ENCODE measurements at regions not wholly inside any gene's neighbourhood (a gene's known extent, or its start where the extent isn't known, plus 50 kb on each side); places are given as distances from the start of the nearest gene placed in this dataset.

DNA sequence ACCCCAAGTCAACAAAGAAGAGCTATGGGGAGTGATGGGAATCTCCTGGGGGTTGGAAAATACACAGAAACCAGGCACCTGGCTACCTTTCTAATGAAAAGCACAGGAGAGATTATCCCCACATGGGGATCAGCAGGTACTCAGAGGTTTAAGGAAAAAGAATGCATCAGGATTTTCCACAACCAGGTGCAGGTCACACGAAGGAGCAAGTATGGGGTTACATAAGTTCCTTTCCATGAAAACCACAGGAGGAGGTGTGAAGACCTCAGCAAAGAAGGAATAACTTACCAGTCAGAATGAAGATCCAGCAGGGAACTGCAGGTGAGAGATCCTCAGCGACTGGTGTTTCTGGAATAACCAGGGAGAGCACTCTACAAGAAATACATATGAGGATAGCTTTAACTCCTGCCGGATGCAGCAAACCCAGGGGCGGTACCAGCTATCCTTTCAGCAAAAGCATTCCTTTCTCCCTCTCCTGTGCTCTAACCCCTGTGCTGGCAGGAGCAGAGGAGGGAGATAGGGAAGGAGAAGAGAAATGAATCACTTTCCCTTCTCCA lies 116.7 kb upstream of the TMEM106B start:
- CTCF ChIA-PET: no interaction called here
- DNase-seq (no peak), ATAC-seq (ENCODE audit: low read depth) (no peak)
- Mint-ChIP-seq H3K9me3 (peaks cover 2% of the 10 kb centered on the region), H3K36me3 (ENCODE audit: low read depth) (no peaks in the 10 kb centered on the region), H3K4me1 (no peaks in the 10 kb centered on the region), H3K27me3 (no peaks in the 10 kb centered on the region), H3K27ac (no peak overlapping the region), H3K4me3 (no peak overlapping the region)
- TF ChIP-seq, protein P1, sequence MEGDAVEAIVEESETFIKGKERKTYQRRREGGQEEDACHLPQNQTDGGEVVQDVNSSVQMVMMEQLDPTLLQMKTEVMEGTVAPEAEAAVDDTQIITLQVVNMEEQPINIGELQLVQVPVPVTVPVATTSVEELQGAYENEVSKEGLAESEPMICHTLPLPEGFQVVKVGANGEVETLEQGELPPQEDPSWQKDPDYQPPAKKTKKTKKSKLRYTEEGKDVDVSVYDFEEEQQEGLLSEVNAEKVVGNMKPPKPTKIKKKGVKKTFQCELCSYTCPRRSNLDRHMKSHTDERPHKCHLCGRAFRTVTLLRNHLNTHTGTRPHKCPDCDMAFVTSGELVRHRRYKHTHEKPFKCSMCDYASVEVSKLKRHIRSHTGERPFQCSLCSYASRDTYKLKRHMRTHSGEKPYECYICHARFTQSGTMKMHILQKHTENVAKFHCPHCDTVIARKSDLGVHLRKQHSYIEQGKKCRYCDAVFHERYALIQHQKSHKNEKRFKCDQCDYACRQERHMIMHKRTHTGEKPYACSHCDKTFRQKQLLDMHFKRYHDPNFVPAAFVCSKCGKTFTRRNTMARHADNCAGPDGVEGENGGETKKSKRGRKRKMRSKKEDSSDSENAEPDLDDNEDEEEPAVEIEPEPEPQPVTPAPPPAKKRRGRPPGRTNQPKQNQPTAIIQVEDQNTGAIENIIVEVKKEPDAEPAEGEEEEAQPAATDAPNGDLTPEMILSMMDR (IDR thresholded peaks at IDR 0.05): no peak
- POLR2A ChIA-PET: no interaction called here
- intact Hi-C loops (cut with micrococcal nuclease): no loop called here

DNA sequence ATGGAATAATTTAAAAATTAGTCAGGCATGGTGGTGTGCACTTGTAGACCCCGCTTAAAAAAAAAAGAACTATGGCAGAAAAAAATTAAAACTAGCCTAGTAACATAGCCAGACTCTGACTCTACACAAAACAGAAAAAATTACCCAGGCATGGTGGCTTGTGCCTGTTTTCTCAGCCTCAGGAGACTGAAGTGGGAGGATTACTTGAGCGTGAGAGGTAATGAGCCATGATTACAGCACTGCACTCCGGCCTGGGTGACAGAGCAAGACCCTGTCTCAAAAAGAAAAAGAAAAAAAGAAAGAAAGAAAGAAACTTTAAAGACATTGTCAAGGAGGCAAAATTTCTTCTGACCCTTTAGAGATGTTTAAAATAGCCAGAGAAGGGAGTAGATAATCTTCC lies 109.0 kb upstream of the TMEM106B start:
- Mint-ChIP-seq H3K36me3 (ENCODE audit: low read depth) (no peaks in the 10 kb centered on the region), H3K4me3 (no peak overlapping the region), H3K27ac (no peak overlapping the region), H3K9me3 (peaks cover 2% of the 10 kb centered on the region), H3K27me3 (no peaks in the 10 kb centered on the region), H3K4me1 (no peaks in the 10 kb centered on the region)
- ChIA-PET POLR2A (no interaction called here), CTCF (no interaction called here)
- intact Hi-C loops (cut with micrococcal nuclease): no loop called here
- DNase-seq: no peak
- TF ChIP-seq, protein P1 (IDR thresholded peaks at IDR 0.05): no peak
- ATAC-seq (ENCODE audit: low read depth): no peak

DNA sequence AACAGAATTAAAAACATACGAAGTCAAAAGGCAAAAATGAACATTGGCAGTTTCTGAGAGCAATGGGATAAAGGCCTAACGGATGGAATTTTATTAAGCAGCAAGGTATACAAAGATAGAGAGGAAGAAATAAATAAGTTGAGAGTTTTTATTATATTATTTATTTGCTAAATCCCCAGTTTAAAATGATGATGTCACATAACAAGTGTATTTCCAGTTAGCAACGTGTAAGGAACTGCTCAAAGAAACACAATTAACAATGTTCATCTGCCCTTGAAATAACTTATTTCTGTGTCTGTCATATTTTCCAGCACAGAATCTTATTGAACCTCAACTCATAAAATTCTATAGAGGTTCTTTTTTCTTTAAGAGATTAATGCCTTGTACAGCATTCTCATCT lies 108.6 kb upstream of the TMEM106B start:
- POLR2A ChIA-PET: no interaction called here
- Mint-ChIP-seq H3K4me1 (no peaks in the 10 kb centered on the region), H3K27ac (no peak overlapping the region), H3K27me3 (no peaks in the 10 kb centered on the region), H3K4me3 (no peak overlapping the region), H3K9me3 (peaks cover 2% of the 10 kb centered on the region), H3K36me3 (ENCODE audit: low read depth) (no peaks in the 10 kb centered on the region)
- no peak for DNase-seq
- TF ChIP-seq, protein P1 (IDR thresholded peaks at IDR 0.05): no peak
- ATAC-seq (ENCODE audit: low read depth): no peak
- CTCF ChIA-PET: no interaction called here
- intact Hi-C loops (cut with micrococcal nuclease): no loop called here

DNA sequence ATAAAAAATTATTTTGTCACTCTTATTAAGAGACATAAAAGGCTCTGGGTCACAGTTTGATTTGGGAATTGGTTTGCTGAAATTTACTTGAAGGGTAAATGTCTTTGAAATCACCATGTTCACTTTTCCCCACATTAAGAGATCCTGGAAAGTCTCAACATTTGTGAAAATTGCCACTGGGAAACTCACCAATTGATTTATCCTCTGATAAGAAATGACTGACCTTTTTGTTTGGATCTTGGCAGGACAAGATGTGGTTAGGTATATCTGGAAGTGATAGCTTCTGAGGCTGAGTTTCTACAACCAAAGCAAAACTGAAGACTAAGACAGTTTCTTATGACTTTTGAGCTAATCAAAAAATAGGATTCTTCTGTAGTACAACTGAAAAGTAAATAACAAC lies 107.1 kb upstream of the TMEM106B start:
- intact Hi-C loops (cut with micrococcal nuclease): no loop called here
- CTCF ChIA-PET: no interaction called here
- Mint-ChIP-seq H3K4me3 (no peak overlapping the region), H3K36me3 (ENCODE audit: low read depth) (no peaks in the 10 kb centered on the region), H3K27ac (no peak overlapping the region), H3K4me1 (no peaks in the 10 kb centered on the region), H3K9me3 (peaks cover 2% of the 10 kb centered on the region), H3K27me3 (peaks cover under 1% of the 10 kb centered on the region)
- DNase-seq: no peak
- POLR2A ChIA-PET: no interaction called here
- TF ChIP-seq, protein P1 (IDR thresholded peaks at IDR 0.05): no peak
- ATAC-seq (ENCODE audit: low read depth): no peak

DNA sequence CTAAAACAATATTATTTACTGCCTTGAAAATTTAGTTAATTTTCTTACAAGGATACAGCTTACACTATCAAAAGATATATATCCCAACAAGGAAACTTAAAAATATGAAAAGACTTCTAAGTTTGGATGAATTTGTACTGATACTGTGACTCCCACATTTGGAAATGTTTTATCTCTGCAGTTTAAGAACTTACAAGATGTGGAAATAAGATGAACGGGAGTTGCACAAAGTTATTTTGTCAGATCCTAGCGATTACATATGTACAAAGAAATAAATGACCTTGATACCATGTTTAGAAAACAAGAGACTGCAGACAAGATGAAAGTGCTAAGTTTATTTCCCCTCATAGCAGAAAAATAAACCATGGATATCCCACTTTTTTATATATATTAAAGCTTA lies 103.7 kb upstream of the TMEM106B start:
- no peaks in the 10 kb centered on the region for H3K9me3 Mint-ChIP-seq
- H3K4me3 Mint-ChIP-seq: no peak overlapping the region
- no peak for DNase-seq
- no peak overlapping the region for H3K27ac Mint-ChIP-seq
- peaks cover 20% of the 10 kb centered on the region for H3K27me3 Mint-ChIP-seq
- no peaks in the 10 kb centered on the region for H3K36me3 Mint-ChIP-seq (ENCODE audit: low read depth)
- CTCF ChIA-PET: no interaction called here
- POLR2A ChIA-PET: no interaction called here
- TF ChIP-seq, protein P1 (IDR thresholded peaks at IDR 0.05): no peak
- peaks cover 3% of the 10 kb centered on the region for H3K4me1 Mint-ChIP-seq
- no peak for ATAC-seq (ENCODE audit: low read depth)
- intact Hi-C loops (cut with micrococcal nuclease): no loop called here

All from activated B cell treated with CpG ODN at 0.5 μM for 24 hours (primary cell).